Vagina (tissue), 2 donors: ENCODE measurements at regions not wholly inside any gene's neighbourhood (a gene's known extent, or its start where the extent isn't known, plus 50 kb on each side); places are given as distances from the start of the nearest gene placed in this dataset.

Experiments used
- DNase-seq, 2 donors: peaks; one replicate each; pipeline ENCODE4 v3.0.0-alpha.2; 2017; ENCODE audit errors: extremely low spot score in 2 of 2
- H3K27ac ChIP-seq: fragments of 200-600 bp; sonication (generic); one replicate; pipeline ENCODE4 v1.5.1; 2019
- H3K27me3 ChIP-seq: fragments of 200-600 bp; sonication (generic); one replicate; pipeline ENCODE4 v1.5.1; 2019
- H3K36me3 ChIP-seq, 2 donors: fragments of 200-600 bp; sonication (generic); one replicate each; pipeline ENCODE4 v1.5.1; 2017 to 2019
- H3K4me1 ChIP-seq: fragments of 200-600 bp; sonication (generic); one replicate; pipeline ENCODE4 v1.5.1; 2019
- H3K4me3 ChIP-seq, 2 donors: fragments of 200-600 bp; sonication (generic); 1 replicate in 1 of 2; 2 replicates in 1 of 2; pipeline ENCODE4 v1.5.1; 2016 to 2019
- H3K9me3 ChIP-seq: fragments of 200-600 bp; sonication (generic); one replicate; pipeline ENCODE4 v1.5.1; 2019
- CTCF ChIP-seq, 3 experiments: fragments of 450-650 bp in 2 of 3; fragments of 200-600 bp in 1 of 3; sonication (generic) in 1 of 3; IDR thresholded peaks; one replicate each; pipeline ENCODE4 v1.5.1; 2017 to 2019; ENCODE audit warnings: antibody characterized with exemption in 3 of 3, mild to moderate bottlenecking in 2 of 3, moderate library complexity in 2 of 3
- POLR2A ChIP-seq, 2 donors: fragments of 450-650 bp; IDR thresholded peaks; one replicate each; pipeline ENCODE4 v1.6.1; 2017; ENCODE audit warnings: antibody characterized with exemption in 2 of 2, mild to moderate bottlenecking in 2 of 2, moderate library complexity in 2 of 2
- POLR2AphosphoS5 ChIP-seq, 2 donors: sonication (generic); formaldehyde crosslinking; IDR thresholded peaks; one replicate each; pipeline ENCODE4 v1.9.0; 2017; ENCODE audit warnings: antibody characterized with exemption in 2 of 2, mild to moderate bottlenecking in 2 of 2, low read depth in 1 of 2; ENCODE audit not compliant: insufficient read depth in 1 of 2
- intact Hi-C: fragments of 100-400 bp; cut with DNase I; formaldehyde crosslinking; loops from one replicate; pipeline ENCODE4 v1.15.1; 2023

- no peak overlapping the region for H3K4me3 ChIP-seq
- no peak overlapping the region for H3K27ac ChIP-seq
- no peak for TF ChIP-seq CTCF (IDR thresholded peaks at IDR 0.05)
- TF ChIP-seq POLR2A (IDR thresholded peaks at IDR 0.05): no peak
- no peak for TF ChIP-seq POLR2AphosphoS5 (IDR thresholded peaks at IDR 0.05; ENCODE audit: insufficient read depth in 1 of 2, low read depth in 1 of 2)
- no peaks in the 10 kb centered on the region for H3K36me3 ChIP-seq
- H3K9me3 ChIP-seq: no peaks in the 10 kb centered on the region
- H3K27me3 ChIP-seq: no peaks in the 10 kb centered on the region
- intact Hi-C loops: no loop called here
- DNase-seq: no peak
- H3K4me1 ChIP-seq: peaks cover 9% of the 10 kb centered on the region
Measured at GRCh38 chr1:221227872-221228337, 348.7 kb downstream of the HLX start.

- Histone ChIP-seq H3K27me3 (no peaks in the 10 kb centered on the region), H3K4me3 (no peak overlapping the region), H3K36me3 (no peaks in the 10 kb centered on the region), H3K4me1 (peaks cover 9% of the 10 kb centered on the region), H3K27ac (no peak overlapping the region), H3K9me3 (no peaks in the 10 kb centered on the region)
- intact Hi-C loops: no loop called here
- TF ChIP-seq POLR2AphosphoS5 (IDR thresholded peaks at IDR 0.05; ENCODE audit: insufficient read depth in 1 of 2, low read depth in 1 of 2): no peak
- TF ChIP-seq CTCF (IDR thresholded peaks at IDR 0.05): no peak
- no peak for TF ChIP-seq POLR2A (IDR thresholded peaks at IDR 0.05)
- no peak for DNase-seq
Measured at GRCh38 chr1:221228594-221228993, 349.4 kb downstream of the HLX start.

- Histone ChIP-seq H3K36me3 (no peaks in the 10 kb centered on the region), H3K27ac (no peak overlapping the region), H3K9me3 (no peaks in the 10 kb centered on the region), H3K27me3 (no peaks in the 10 kb centered on the region), H3K4me1 (peaks cover 9% of the 10 kb centered on the region), H3K4me3 (no peak overlapping the region)
- TF ChIP-seq POLR2A (IDR thresholded peaks at IDR 0.05): no peak
- peak in 1 of 2 donors; percentile 72 for TF ChIP-seq POLR2AphosphoS5 (IDR thresholded peaks at IDR 0.05; ENCODE audit: insufficient read depth in 1 of 2, low read depth in 1 of 2)
- no peak for TF ChIP-seq CTCF (IDR thresholded peaks at IDR 0.05)
- DNase-seq: no peak
- intact Hi-C loops: no loop called here
Measured at GRCh38 chr1:221230605-221231004, 351.4 kb downstream of the HLX start.

GRCh38 chr1:221234791-221235190 lies 355.5 kb downstream of the HLX start:
- intact Hi-C loops: no loop called here
- Histone ChIP-seq H3K4me3 (no peak overlapping the region), H3K4me1 (peaks cover 9% of the 10 kb centered on the region), H3K27me3 (no peaks in the 10 kb centered on the region), H3K36me3 (no peaks in the 10 kb centered on the region), H3K27ac (no peak overlapping the region), H3K9me3 (no peaks in the 10 kb centered on the region)
- TF ChIP-seq CTCF (IDR thresholded peaks at IDR 0.05) (no peak), POLR2A (IDR thresholded peaks at IDR 0.05) (no peak), POLR2AphosphoS5 (IDR thresholded peaks at IDR 0.05; ENCODE audit: insufficient read depth in 1 of 2, low read depth in 1 of 2) (no peak)
- DNase-seq: no peak

- Histone ChIP-seq H3K36me3 (no peaks in the 10 kb centered on the region), H3K4me1 (no peaks in the 10 kb centered on the region), H3K4me3 (no peak overlapping the region), H3K9me3 (no peaks in the 10 kb centered on the region), H3K27ac (no peak overlapping the region), H3K27me3 (no peaks in the 10 kb centered on the region)
- intact Hi-C loops: no loop called here
- TF ChIP-seq POLR2A (IDR thresholded peaks at IDR 0.05): no peak
- TF ChIP-seq CTCF (IDR thresholded peaks at IDR 0.05): no peak
- TF ChIP-seq POLR2AphosphoS5 (IDR thresholded peaks at IDR 0.05; ENCODE audit: insufficient read depth in 1 of 2, low read depth in 1 of 2): no peak
- DNase-seq: no peak
Measured at GRCh38 chr1:221237587-221237986, 358.3 kb downstream of the HLX start.
